Sigmoid colon (tissue), 3 donors: ENCODE measurements at regions not wholly inside any gene's neighbourhood (a gene's known extent, or its start where the extent isn't known, plus 50 kb on each side); places are given as distances from the start of the nearest gene placed in this dataset.

ENCODE experiments used
- CTCF ChIP-seq, 4 experiments: fragments of 450-650 bp in 3 of 4; fragments of 200-600 bp in 1 of 4; IDR thresholded peaks; one replicate each; pipeline ENCODE4 v1.5.1; 2016 to 2019; ENCODE audit warnings: antibody characterized with exemption in 4 of 4, mild to moderate bottlenecking in 3 of 4, moderate library complexity in 2 of 4
- POLR2A ChIP-seq, 2 donors: fragments of 450-650 bp; IDR thresholded peaks; one replicate each; pipeline ENCODE4 v1.6.1; 2016; ENCODE audit warnings: antibody characterized with exemption in 2 of 2, mild to moderate bottlenecking in 2 of 2, moderate library complexity in 2 of 2

GRCh38 chr5:166758151-166758550 lies 1533.3 kb upstream of the WWC1 start:
- no peak for TF ChIP-seq POLR2A (IDR thresholded peaks at IDR 0.05)
- TF ChIP-seq CTCF (IDR thresholded peaks at IDR 0.05) = no peak
